Mesendoderm (in vitro differentiated cells): ENCODE measurements at regions not wholly inside any gene's neighbourhood (a gene's known extent, or its start where the extent isn't known, plus 50 kb on each side); places are given as distances from the start of the nearest gene placed in this dataset.
A peak's percentile ranks its signal among the peaks of the same experiment; 100 is the strongest.

Source experiments
- DNase-seq: peaks from one replicate; pipeline ENCODE4 v3.0.0; 2013
- H2AK5ac ChIP-seq: 2 replicates; pipeline ENCODE4 v1.6.1; 2013; ENCODE audit warnings: low read length, inconsistent platforms
- H2BK120ac ChIP-seq: 2 replicates; pipeline ENCODE4 v1.6.1; 2013; ENCODE audit warnings: low read depth, mild to moderate bottlenecking, low read length, moderate library complexity, mixed read lengths
- H2BK15ac ChIP-seq: replicated peaks from 2 replicates; pipeline ENCODE4 v1.6.1; 2013; ENCODE audit warnings: low read depth, mild to moderate bottlenecking, moderate library complexity
- H2BK5ac ChIP-seq: 2 replicates; pipeline ENCODE4 v1.6.1; 2013; ENCODE audit warnings: low read length, inconsistent platforms
- H3K18ac ChIP-seq: 2 replicates; pipeline ENCODE4 v1.6.1; 2013; ENCODE audit warnings: mild to moderate bottlenecking, low read length, mixed read lengths
- H3K23ac ChIP-seq: one replicate; pipeline ENCODE4 v1.6.1; 2013; ENCODE audit warnings: low read length
- H3K27ac ChIP-seq: 2 replicates; pipeline ENCODE4 v1.5.1; 2013; ENCODE audit warnings: low read depth, mild to moderate bottlenecking, inconsistent platforms, low read length, moderate library complexity
- H3K27me3 ChIP-seq: 2 replicates; pipeline ENCODE4 v1.6.1; 2013; ENCODE audit warnings: low read length, control low read depth, mild to moderate bottlenecking, inconsistent platforms; ENCODE audit not compliant: insufficient read depth, poor library complexity
- H3K36me3 ChIP-seq: 2 replicates; pipeline ENCODE4 v1.6.1; 2013; ENCODE audit warnings: low read length, inconsistent platforms; ENCODE audit not compliant: control insufficient read depth, insufficient read depth
- H3K4ac ChIP-seq: one replicate; pipeline ENCODE4 v1.6.1; 2013; ENCODE audit warnings: low read depth, mild to moderate bottlenecking, low read length, moderate library complexity
- H3K4me1 ChIP-seq: 2 replicates; pipeline ENCODE4 v1.6.1; 2013; ENCODE audit warnings: low read depth, low read length, inconsistent platforms; ENCODE audit not compliant: control insufficient read depth
- H3K4me2 ChIP-seq: 2 replicates; pipeline ENCODE4 v1.6.1; 2013; ENCODE audit warnings: low read length
- H3K4me3 ChIP-seq: 2 replicates; pipeline ENCODE4 v1.5.1; 2013; ENCODE audit warnings: mild to moderate bottlenecking, low read length
- H3K56ac ChIP-seq: one replicate; pipeline ENCODE4 v1.6.1; 2013; ENCODE audit warnings: low read length
- H3K79me1 ChIP-seq: 2 replicates; pipeline ENCODE4 v1.6.1; 2013; ENCODE audit warnings: low read length, inconsistent platforms
- H3K79me2 ChIP-seq: 2 replicates; pipeline ENCODE4 v1.6.1; 2013; ENCODE audit warnings: mild to moderate bottlenecking, low read length; ENCODE audit not compliant: control insufficient read depth, insufficient read depth
- H3K9ac ChIP-seq: 2 replicates; pipeline ENCODE4 v1.6.1; 2013; ENCODE audit warnings: low read length, inconsistent platforms
- H4K5ac ChIP-seq: one replicate; pipeline ENCODE4 v1.6.1; 2013; ENCODE audit warnings: low read length
- H4K8ac ChIP-seq: one replicate; pipeline ENCODE4 v1.6.1; 2013; ENCODE audit warnings: low read depth, mild to moderate bottlenecking, control low read depth, low read length, moderate library complexity
- WGBS: extraction: QIAGEN DNeasy Blood & Tissue Kit; methylation state at CpG from one replicate; pipeline ENCODE4 v1.1.7; 2013; ENCODE audit warnings: low lambda C conversion rate, missing lambda C conversion rate; ENCODE audit not compliant: insufficient coverage; ENCODE audit errors: extremely low coverage; 5-methylcytosine and 5-hydroxymethylcytosine counted together

DNA sequence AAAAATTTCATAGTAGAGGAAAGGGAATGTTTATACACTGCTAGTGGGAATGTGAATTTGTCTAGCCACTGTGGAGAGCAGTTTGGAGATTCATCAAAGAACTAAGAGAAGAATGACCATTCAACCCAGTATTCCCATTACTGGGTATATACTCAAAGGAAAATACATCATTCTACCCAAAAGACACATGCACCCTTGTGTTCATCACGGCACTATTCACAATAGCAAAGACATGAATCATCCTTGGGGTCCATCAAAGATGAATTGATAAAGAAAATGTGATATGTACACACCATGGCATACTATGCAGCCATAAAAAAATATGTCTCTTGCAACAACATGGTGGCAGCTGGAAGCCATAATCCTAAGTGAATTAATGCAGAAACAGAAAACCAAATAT lies 825.7 kb downstream of the TNS3 start:
- Histone ChIP-seq H3K27me3 (no peaks in the 10 kb centered on the region), H3K9ac (no peak overlapping the region), H3K18ac (no peak overlapping the region), H3K23ac (no peak overlapping the region), H3K79me1 (no peaks in the 10 kb centered on the region), H3K4me3 (no peak overlapping the region), H3K27ac (no peak overlapping the region), H4K5ac (no peak overlapping the region), H4K8ac (no peak overlapping the region), H2BK120ac (no peak overlapping the region), H3K36me3 (no peaks in the 10 kb centered on the region), H2BK5ac (no peak overlapping the region), H2BK15ac (no peak overlapping the region), H2AK5ac (no peak overlapping the region), H3K4ac (no peak overlapping the region), H3K79me2 (no peaks in the 10 kb centered on the region), H3K56ac (no peak overlapping the region), H3K4me1 (no peaks in the 10 kb centered on the region), H3K4me2 (no peak overlapping the region)
- DNase-seq, result no peak
- WGBS, result no CpG with 5 or more reads among the region's 1 CpG

DNA sequence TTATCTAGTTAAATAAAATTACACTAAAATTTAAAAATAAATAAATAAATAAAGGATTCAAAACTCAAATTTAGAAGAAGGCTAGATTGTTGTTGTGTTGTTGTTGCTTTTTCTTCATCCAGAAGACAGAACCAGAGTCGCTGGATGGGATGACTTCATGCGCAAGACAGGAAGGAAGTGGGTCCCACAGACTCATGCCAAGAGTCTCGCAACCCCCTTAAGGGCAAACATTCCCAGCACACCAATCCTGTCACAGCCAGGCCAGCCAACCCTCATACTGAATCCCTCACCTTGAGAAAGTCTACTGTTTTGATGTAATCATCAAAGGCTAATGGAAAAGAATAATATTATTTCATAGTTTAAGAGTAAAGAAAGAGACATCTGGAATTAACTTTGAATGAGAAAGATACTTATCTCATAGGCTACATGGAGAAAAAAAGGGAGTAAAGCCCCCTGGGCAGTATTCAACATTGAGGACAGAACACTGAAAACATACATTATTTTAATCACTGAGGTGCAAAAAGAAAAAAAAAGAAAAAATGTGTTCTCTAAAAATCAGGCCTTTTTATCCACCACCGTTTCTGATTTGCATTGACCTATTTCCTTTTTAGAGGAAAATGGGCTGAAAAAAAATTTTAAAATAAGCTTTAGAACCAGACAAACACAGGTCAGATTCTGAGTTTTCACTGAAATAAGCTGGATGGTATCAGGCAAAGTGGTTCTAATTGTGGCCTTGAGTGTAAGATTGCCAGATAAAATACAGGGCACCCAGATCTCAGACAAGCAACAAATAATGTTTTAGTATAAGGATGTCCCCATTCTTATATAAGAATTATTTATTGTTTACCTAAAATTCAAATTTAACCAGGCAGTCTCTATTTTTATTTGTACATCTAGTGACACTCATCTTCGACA lies 826.5 kb downstream of the TNS3 start:
- Histone ChIP-seq H3K4me1 (no peaks in the 10 kb centered on the region), H3K18ac (no peak overlapping the region), H3K79me2 (no peaks in the 10 kb centered on the region), H3K23ac (no peak overlapping the region), H2AK5ac (no peak overlapping the region), H3K56ac (no peak overlapping the region), H3K4ac (no peak overlapping the region), H2BK15ac (no peak overlapping the region), H3K27me3 (no peaks in the 10 kb centered on the region), H3K79me1 (no peaks in the 10 kb centered on the region), H4K8ac (no peak overlapping the region), H2BK120ac (no peak overlapping the region), H3K36me3 (no peaks in the 10 kb centered on the region), H3K4me2 (no peak overlapping the region), H3K9ac (no peak overlapping the region), H3K4me3 (no peak overlapping the region), H4K5ac (no peak overlapping the region), H3K27ac (no peak overlapping the region), H2BK5ac (no peak overlapping the region)
- peak; percentile 55 for DNase-seq
- WGBS, result no CpG with 5 or more reads among the region's 5 CpGs

- no peak overlapping the region for H3K4me3 ChIP-seq
- peak overlapping the region; percentile 5 for H3K27ac ChIP-seq
- WGBS, result no CpG with 5 or more reads among the region's 2 CpGs
- H3K79me1 ChIP-seq, result no peaks in the 10 kb centered on the region
- DNase-seq, result no peak
- no peak overlapping the region for H4K5ac ChIP-seq
- no peak overlapping the region for H2AK5ac ChIP-seq
- H2BK15ac ChIP-seq, result no peak overlapping the region
- H4K8ac ChIP-seq, result peak overlapping the region; percentile 13
- no peak overlapping the region for H3K56ac ChIP-seq
- H2BK120ac ChIP-seq, result no peak overlapping the region
- no peak overlapping the region for H3K9ac ChIP-seq
- no peaks in the 10 kb centered on the region for H3K36me3 ChIP-seq
- H3K23ac ChIP-seq, result no peak overlapping the region
- no peaks in the 10 kb centered on the region for H3K79me2 ChIP-seq
- no peak overlapping the region for H2BK5ac ChIP-seq
- H3K4me2 ChIP-seq, result no peak overlapping the region
- H3K18ac ChIP-seq, result no peak overlapping the region
- no peaks in the 10 kb centered on the region for H3K27me3 ChIP-seq
- no peak overlapping the region for H3K4ac ChIP-seq
- H3K4me1 ChIP-seq, result no peaks in the 10 kb centered on the region
Observed at GRCh38 chr7:46754140-46754720, 827.7 kb downstream of the TNS3 start.

GRCh38 chr7:46753662-46754061 lies 828.2 kb downstream of the TNS3 start:
- Histone ChIP-seq H3K36me3 (no peaks in the 10 kb centered on the region), H3K79me1 (no peaks in the 10 kb centered on the region), H3K4me2 (no peak overlapping the region), H3K27ac (no peak overlapping the region), H4K5ac (no peak overlapping the region), H3K4me1 (no peaks in the 10 kb centered on the region), H3K18ac (no peak overlapping the region), H3K4ac (no peak overlapping the region), H2BK120ac (no peak overlapping the region), H3K9ac (no peak overlapping the region), H2BK5ac (no peak overlapping the region), H3K4me3 (no peak overlapping the region), H2BK15ac (no peak overlapping the region), H3K27me3 (no peaks in the 10 kb centered on the region), H3K56ac (no peak overlapping the region), H3K79me2 (no peaks in the 10 kb centered on the region), H4K8ac (no peak overlapping the region), H2AK5ac (no peak overlapping the region), H3K23ac (no peak overlapping the region)
- DNase-seq, result no peak
- WGBS, result no CpG with 5 or more reads among the region's 2 CpGs

DNA sequence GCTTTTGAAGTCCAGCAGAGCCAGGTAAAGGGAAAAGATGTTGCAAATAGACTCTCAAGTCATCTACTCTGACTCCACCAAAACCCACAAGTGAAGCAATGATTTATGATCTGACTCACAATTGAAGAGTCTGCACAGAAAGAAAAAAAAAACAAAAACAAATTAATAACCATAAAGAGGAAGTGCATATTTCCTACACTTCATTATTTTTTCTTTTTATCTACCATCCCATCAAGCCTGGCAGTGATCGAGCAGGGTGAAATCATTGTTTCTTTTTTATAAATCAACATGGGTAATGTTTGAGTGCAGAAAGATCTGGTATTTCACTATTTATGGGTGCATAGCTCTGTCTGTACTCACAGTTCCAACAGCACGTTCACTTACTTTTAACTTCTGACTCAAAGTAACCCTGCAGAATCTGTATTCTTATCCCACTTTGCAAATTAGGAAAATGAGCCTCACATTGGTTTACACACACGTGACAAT lies 829.0 kb downstream of the TNS3 start:
- no CpG with 5 or more reads among the region's 3 CpGs for WGBS
- H3K27ac ChIP-seq, result no peak overlapping the region

More for the DNA sequence above, 829.0 kb downstream of the TNS3 start:
- Histone ChIP-seq H3K27me3 (no peaks in the 10 kb centered on the region), H3K56ac (no peak overlapping the region), H3K4me2 (no peak overlapping the region), H3K18ac (no peak overlapping the region), H4K8ac (no peak overlapping the region), H3K79me2 (no peaks in the 10 kb centered on the region), H2BK15ac (no peak overlapping the region), H2BK120ac (no peak overlapping the region), H3K79me1 (no peaks in the 10 kb centered on the region), H2AK5ac (no peak overlapping the region), H4K5ac (no peak overlapping the region), H3K23ac (no peak overlapping the region), H3K36me3 (no peaks in the 10 kb centered on the region), H3K4ac (no peak overlapping the region), H3K4me1 (no peaks in the 10 kb centered on the region), H2BK5ac (no peak overlapping the region), H3K4me3 (no peak overlapping the region), H3K9ac (no peak overlapping the region)
- no peak for DNase-seq
